GM23338 (cell line): ENCODE measurements at regions not wholly inside any gene's neighbourhood (a gene's known extent, or its start where the extent isn't known, plus 50 kb on each side); places are given as distances from the start of the nearest gene placed in this dataset.

Experiments
- ATAC-seq: fragments of 200-7000 bp; cut with Tn5 transposase; 3 replicates; pipeline ENCODE4 v1.9.1; 2020
- DNase-seq: peaks from one replicate; pipeline ENCODE4 v3.0.0-alpha.2; 2015; ENCODE audit warnings: low spot score
- H2AFZ ChIP-seq: fragments of 200-600 bp; sonication (generic); 2 replicates; pipeline ENCODE4 v1.8.0; 2016; ENCODE audit warnings: antibody characterized with exemption, mild to moderate bottlenecking, moderate library complexity
- H3F3A ChIP-seq: fragments of 200-600 bp; sonication (generic); replicated peaks from 2 replicates; pipeline ENCODE4 v1.8.0; 2017; ENCODE audit warnings: antibody characterized with exemption, mixed run types, low read depth
- H3K27ac ChIP-seq: fragments of 200-600 bp; sonication (generic); 2 replicates; pipeline ENCODE4 v1.6.1; 2016; ENCODE audit warnings: low read depth
- H3K27me3 ChIP-seq: fragments of 200-600 bp; sonication (generic); 2 replicates; pipeline ENCODE4 v1.8.0; 2016; ENCODE audit warnings: mild to moderate bottlenecking, mixed run types, moderate library complexity; ENCODE audit not compliant: insufficient read depth
- H3K36me3 ChIP-seq: fragments of 200-600 bp; sonication (generic); 2 replicates; pipeline ENCODE4 v1.8.0; 2016; ENCODE audit warnings: mild to moderate bottlenecking; ENCODE audit not compliant: insufficient read depth
- H3K4me1 ChIP-seq: fragments of 200-600 bp; sonication (generic); 2 replicates; pipeline ENCODE4 v1.8.0; 2016; ENCODE audit warnings: mild to moderate bottlenecking, moderate library complexity; ENCODE audit not compliant: insufficient read depth
- H3K4me2 ChIP-seq: fragments of 200-600 bp; sonication (generic); 2 replicates; pipeline ENCODE4 v1.7.1; 2017; ENCODE audit warnings: mixed run types
- H3K4me3 ChIP-seq: fragments of 200-600 bp; sonication (generic); 2 replicates; pipeline ENCODE4 v1.6.1; 2016; ENCODE audit warnings: mixed run types
- H3K79me2 ChIP-seq: fragments of 200-600 bp; sonication (generic); replicated peaks from 2 replicates; pipeline ENCODE4 v1.8.0; 2017; ENCODE audit warnings: mild to moderate bottlenecking; ENCODE audit not compliant: insufficient read depth
- H3K9me2 ChIP-seq: fragments of 200-600 bp; sonication (generic); 2 replicates; pipeline ENCODE4 v1.8.0; 2017; ENCODE audit not compliant: insufficient read depth
- H4K20me1 ChIP-seq: fragments of 200-600 bp; sonication (generic); replicated peaks from 2 replicates; pipeline ENCODE4 v1.8.0; 2017; ENCODE audit warnings: mild to moderate bottlenecking; ENCODE audit not compliant: insufficient read depth
- H3K27ac Mint-ChIP-seq: 2 replicates; pipeline ENCODE4 v1.8.0; 2020; ENCODE audit warnings: inconsistent platforms, mild to moderate bottlenecking, moderate library complexity, mixed read lengths
- H3K27me3 Mint-ChIP-seq: 3 replicates; pipeline ENCODE4 v1.8.0; 2022; ENCODE audit warnings: low read depth, mild to moderate bottlenecking, moderate library complexity, mixed read lengths, inconsistent platforms; ENCODE audit not compliant: insufficient read depth, poor library complexity
- H3K36me3 Mint-ChIP-seq: 3 replicates; pipeline ENCODE4 v1.8.0; 2021; ENCODE audit warnings: low read depth, mild to moderate bottlenecking, inconsistent platforms, moderate library complexity, mixed read lengths
- H3K4me1 Mint-ChIP-seq: 3 replicates; pipeline ENCODE4 v1.8.0; 2020; ENCODE audit warnings: mild to moderate bottlenecking, inconsistent platforms, mixed read lengths
- H3K4me3 Mint-ChIP-seq: 3 replicates; pipeline ENCODE4 v1.8.0; 2021; ENCODE audit warnings: moderate library complexity, mild to moderate bottlenecking, inconsistent platforms, mixed read lengths
- H3K9me3 Mint-ChIP-seq: 3 replicates; pipeline ENCODE4 v1.8.0; 2020; ENCODE audit warnings: moderate library complexity, mild to moderate bottlenecking, inconsistent platforms, mixed read lengths
- CREB1 ChIP-seq: fragments of 250-450 bp; sonication (Bioruptor Pico); IDR thresholded peaks from 2 replicates; pipeline ENCODE4 v1.5.0; 2020; ENCODE audit warnings: low read depth, mild to moderate bottlenecking, moderate library complexity
- EZH2 ChIP-seq: fragments of 200-600 bp; sonication (generic); IDR thresholded peaks from one replicate; pipeline ENCODE4 v1.8.0; 2017; ENCODE audit warnings: antibody characterized with exemption, mild to moderate bottlenecking, low read depth; ENCODE audit not compliant: unreplicated experiment
- EZH2phosphoT487 ChIP-seq: fragments of 200-600 bp; sonication (generic); IDR thresholded peaks from one replicate; pipeline ENCODE4 v1.8.1; 2018; ENCODE audit warnings: antibody characterized with exemption; ENCODE audit not compliant: unreplicated experiment
- JUNB ChIP-seq: IDR thresholded peaks from one replicate; pipeline ENCODE4 v1.6.1; 2016; ENCODE audit warnings: antibody characterized with exemption; ENCODE audit not compliant: unreplicated experiment
- NANOG ChIP-seq: IDR thresholded peaks from 2 replicates; pipeline ENCODE4 v1.6.1; 2016; ENCODE audit warnings: antibody characterized with exemption, borderline replicate concordance
- POLR2AphosphoS5 ChIP-seq: IDR thresholded peaks from 2 replicates; pipeline ENCODE4 v1.6.1; 2016; ENCODE audit warnings: antibody characterized with exemption, low read depth
- STAT1 ChIP-seq: IDR thresholded peaks from one replicate; pipeline ENCODE4 v1.6.1; 2016; ENCODE audit warnings: antibody characterized with exemption; ENCODE audit not compliant: unreplicated experiment
- ZNF114 ChIP-seq: fragments of 250-450 bp; sonication (Bioruptor Pico); IDR thresholded peaks from 2 replicates; pipeline ENCODE4 v1.5.0; 2020; ENCODE audit warnings: mild to moderate bottlenecking, moderate library complexity
- ZNF331 ChIP-seq: fragments of 250-450 bp; sonication (Bioruptor Pico); IDR thresholded peaks from 2 replicates; pipeline ENCODE4 v1.5.0; 2020; ENCODE audit warnings: low read depth, mild to moderate bottlenecking, moderate library complexity
- TF ChIP-seq, protein P1 (sequence below): fragments of 250-450 bp; sonication (Bioruptor Pico); IDR thresholded peaks from 2 replicates; pipeline ENCODE4 v1.5.0; 2020; ENCODE audit warnings: mild to moderate bottlenecking, moderate library complexity
- TF ChIP-seq, protein P2 (sequence below): IDR thresholded peaks from 2 replicates; pipeline ENCODE4 v1.6.1; 2016; ENCODE audit warnings: antibody characterized with exemption
- TF ChIP-seq, protein P3 (sequence below): IDR thresholded peaks from one replicate; pipeline ENCODE4 v1.6.1; 2018; ENCODE audit warnings: antibody characterized with exemption; ENCODE audit not compliant: unreplicated experiment
- TF ChIP-seq, protein P4 (sequence below), 2 experiments: fragments of 200-600 bp in 1 of 2; sonication (generic) in 1 of 2; conservative IDR thresholded peaks; 2 replicates each; pipeline versions ENCODE4 v1.5.1 to v1.6.1; 2016 to 2017; ENCODE audit warnings: antibody characterized with exemption in 2 of 2, low read depth in 2 of 2, mild to moderate bottlenecking in 2 of 2, moderate library complexity in 1 of 2

DNA sequence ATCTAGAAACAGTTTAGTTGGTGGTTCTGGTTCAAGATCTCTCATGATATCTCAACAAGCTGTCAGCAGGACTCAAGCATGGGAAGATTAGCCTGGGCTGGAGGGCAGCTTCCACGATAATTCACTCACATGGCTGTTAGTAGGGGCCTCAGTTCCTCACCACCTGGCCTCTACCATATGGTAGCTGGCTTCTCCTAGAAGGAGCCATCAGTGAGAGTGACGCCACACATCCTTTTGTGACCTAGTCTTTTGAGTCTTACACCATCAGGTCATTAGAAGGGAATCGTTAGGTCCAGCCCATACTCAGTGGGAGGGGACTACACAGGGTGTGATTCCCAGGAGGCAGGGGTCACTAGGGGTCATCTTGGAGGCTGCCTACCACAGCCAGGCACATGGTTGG, 239.3 kb upstream of the PLPP4 start:
- no peak overlapping the region for H3K4me3 Mint-ChIP-seq
- TF ChIP-seq ZNF114 (CRISPR knock-in tag) (no peak), POLR2AphosphoS5 (no peak), STAT1 (no peak), ZNF331 (CRISPR knock-in tag) (no peak), CREB1 (CRISPR knock-in tag) (no peak), EZH2phosphoT487 (no peak), JUNB (no peak), EZH2 (no peak), NANOG (no peak)
- TF ChIP-seq, protein P1, sequence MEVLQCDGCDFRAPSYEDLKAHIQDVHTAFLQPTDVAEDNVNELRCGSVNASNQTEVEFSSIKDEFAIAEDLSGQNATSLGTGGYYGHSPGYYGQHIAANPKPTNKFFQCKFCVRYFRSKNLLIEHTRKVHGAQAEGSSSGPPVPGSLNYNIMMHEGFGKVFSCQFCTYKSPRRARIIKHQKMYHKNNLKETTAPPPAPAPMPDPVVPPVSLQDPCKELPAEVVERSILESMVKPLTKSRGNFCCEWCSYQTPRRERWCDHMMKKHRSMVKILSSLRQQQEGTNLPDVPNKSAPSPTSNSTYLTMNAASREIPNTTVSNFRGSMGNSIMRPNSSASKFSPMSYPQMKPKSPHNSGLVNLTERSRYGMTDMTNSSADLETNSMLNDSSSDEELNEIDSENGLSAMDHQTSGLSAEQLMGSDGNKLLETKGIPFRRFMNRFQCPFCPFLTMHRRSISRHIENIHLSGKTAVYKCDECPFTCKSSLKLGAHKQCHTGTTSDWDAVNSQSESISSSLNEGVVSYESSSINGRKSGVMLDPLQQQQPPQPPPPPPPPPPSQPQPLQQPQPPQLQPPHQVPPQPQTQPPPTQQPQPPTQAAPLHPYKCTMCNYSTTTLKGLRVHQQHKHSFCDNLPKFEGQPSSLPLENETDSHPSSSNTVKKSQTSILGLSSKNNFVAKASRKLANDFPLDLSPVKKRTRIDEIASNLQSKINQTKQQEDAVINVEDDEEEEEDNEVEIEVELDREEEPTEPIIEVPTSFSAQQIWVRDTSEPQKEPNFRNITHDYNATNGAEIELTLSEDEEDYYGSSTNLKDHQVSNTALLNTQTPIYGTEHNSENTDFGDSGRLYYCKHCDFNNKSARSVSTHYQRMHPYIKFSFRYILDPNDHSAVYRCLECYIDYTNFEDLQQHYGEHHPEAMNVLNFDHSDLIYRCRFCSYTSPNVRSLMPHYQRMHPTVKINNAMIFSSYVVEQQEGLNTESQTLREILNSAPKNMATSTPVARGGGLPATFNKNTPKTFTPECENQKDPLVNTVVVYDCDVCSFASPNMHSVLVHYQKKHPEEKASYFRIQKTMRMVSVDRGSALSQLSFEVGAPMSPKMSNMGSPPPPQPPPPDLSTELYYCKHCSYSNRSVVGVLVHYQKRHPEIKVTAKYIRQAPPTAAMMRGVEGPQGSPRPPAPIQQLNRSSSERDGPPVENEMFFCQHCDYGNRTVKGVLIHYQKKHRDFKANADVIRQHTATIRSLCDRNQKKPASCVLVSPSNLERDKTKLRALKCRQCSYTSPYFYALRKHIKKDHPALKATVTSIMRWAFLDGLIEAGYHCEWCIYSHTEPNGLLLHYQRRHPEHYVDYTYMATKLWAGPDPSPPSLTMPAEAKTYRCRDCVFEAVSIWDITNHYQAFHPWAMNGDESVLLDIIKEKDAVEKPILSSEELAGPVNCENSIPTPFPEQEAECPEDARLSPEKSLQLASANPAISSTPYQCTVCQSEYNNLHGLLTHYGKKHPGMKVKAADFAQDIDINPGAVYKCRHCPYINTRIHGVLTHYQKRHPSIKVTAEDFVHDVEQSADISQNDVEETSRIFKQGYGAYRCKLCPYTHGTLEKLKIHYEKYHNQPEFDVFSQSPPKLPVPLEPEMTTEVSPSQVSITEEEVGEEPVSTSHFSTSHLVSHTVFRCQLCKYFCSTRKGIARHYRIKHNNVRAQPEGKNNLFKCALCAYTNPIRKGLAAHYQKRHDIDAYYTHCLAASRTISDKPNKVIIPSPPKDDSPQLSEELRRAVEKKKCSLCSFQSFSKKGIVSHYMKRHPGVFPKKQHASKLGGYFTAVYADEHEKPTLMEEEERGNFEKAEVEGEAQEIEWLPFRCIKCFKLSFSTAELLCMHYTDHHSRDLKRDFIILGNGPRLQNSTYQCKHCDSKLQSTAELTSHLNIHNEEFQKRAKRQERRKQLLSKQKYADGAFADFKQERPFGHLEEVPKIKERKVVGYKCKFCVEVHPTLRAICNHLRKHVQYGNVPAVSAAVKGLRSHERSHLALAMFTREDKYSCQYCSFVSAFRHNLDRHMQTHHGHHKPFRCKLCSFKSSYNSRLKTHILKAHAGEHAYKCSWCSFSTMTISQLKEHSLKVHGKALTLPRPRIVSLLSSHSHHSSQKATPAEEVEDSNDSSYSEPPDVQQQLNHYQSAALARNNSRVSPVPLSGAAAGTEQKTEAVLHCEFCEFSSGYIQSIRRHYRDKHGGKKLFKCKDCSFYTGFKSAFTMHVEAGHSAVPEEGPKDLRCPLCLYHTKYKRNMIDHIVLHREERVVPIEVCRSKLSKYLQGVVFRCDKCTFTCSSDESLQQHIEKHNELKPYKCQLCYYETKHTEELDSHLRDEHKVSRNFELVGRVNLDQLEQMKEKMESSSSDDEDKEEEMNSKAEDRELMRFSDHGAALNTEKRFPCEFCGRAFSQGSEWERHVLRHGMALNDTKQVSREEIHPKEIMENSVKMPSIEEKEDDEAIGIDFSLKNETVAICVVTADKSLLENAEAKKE (CRISPR knock-in tag): no peak
- TF ChIP-seq, protein P2, sequence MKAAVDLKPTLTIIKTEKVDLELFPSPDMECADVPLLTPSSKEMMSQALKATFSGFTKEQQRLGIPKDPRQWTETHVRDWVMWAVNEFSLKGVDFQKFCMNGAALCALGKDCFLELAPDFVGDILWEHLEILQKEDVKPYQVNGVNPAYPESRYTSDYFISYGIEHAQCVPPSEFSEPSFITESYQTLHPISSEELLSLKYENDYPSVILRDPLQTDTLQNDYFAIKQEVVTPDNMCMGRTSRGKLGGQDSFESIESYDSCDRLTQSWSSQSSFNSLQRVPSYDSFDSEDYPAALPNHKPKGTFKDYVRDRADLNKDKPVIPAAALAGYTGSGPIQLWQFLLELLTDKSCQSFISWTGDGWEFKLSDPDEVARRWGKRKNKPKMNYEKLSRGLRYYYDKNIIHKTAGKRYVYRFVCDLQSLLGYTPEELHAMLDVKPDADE: no peak
- TF ChIP-seq, protein P3, sequence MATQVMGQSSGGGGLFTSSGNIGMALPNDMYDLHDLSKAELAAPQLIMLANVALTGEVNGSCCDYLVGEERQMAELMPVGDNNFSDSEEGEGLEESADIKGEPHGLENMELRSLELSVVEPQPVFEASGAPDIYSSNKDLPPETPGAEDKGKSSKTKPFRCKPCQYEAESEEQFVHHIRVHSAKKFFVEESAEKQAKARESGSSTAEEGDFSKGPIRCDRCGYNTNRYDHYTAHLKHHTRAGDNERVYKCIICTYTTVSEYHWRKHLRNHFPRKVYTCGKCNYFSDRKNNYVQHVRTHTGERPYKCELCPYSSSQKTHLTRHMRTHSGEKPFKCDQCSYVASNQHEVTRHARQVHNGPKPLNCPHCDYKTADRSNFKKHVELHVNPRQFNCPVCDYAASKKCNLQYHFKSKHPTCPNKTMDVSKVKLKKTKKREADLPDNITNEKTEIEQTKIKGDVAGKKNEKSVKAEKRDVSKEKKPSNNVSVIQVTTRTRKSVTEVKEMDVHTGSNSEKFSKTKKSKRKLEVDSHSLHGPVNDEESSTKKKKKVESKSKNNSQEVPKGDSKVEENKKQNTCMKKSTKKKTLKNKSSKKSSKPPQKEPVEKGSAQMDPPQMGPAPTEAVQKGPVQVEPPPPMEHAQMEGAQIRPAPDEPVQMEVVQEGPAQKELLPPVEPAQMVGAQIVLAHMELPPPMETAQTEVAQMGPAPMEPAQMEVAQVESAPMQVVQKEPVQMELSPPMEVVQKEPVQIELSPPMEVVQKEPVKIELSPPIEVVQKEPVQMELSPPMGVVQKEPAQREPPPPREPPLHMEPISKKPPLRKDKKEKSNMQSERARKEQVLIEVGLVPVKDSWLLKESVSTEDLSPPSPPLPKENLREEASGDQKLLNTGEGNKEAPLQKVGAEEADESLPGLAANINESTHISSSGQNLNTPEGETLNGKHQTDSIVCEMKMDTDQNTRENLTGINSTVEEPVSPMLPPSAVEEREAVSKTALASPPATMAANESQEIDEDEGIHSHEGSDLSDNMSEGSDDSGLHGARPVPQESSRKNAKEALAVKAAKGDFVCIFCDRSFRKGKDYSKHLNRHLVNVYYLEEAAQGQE: no peak
- TF ChIP-seq, protein P4, sequence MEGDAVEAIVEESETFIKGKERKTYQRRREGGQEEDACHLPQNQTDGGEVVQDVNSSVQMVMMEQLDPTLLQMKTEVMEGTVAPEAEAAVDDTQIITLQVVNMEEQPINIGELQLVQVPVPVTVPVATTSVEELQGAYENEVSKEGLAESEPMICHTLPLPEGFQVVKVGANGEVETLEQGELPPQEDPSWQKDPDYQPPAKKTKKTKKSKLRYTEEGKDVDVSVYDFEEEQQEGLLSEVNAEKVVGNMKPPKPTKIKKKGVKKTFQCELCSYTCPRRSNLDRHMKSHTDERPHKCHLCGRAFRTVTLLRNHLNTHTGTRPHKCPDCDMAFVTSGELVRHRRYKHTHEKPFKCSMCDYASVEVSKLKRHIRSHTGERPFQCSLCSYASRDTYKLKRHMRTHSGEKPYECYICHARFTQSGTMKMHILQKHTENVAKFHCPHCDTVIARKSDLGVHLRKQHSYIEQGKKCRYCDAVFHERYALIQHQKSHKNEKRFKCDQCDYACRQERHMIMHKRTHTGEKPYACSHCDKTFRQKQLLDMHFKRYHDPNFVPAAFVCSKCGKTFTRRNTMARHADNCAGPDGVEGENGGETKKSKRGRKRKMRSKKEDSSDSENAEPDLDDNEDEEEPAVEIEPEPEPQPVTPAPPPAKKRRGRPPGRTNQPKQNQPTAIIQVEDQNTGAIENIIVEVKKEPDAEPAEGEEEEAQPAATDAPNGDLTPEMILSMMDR (conservative IDR thresholded peaks at IDR 0.05; ENCODE audit: low read depth in 2 of 2): no peak
- H2AFZ ChIP-seq: no peak overlapping the region

More for the DNA sequence above, 239.3 kb upstream of the PLPP4 start:
- no peak overlapping the region for H3K4me2 ChIP-seq
- H3K36me3 ChIP-seq: no peaks in the 10 kb centered on the region
- no peaks in the 10 kb centered on the region for H3K79me2 ChIP-seq
- H3K27ac ChIP-seq: no peak overlapping the region
- no peak for ATAC-seq
- H3K9me2 ChIP-seq: 0 out of 2 replicates have a peak, but pooled peaks cover 3% of the 10 kb centered on the region
- no peak overlapping the region for H3K27ac Mint-ChIP-seq
- peaks cover 2% of the 10 kb centered on the region; the same call in 1 of the 3 replicates for H3K4me1 Mint-ChIP-seq
- peak; percentile 7 for DNase-seq
- H3F3A ChIP-seq: no peaks in the 10 kb centered on the region
- H3K4me3 ChIP-seq: no peak overlapping the region
- H4K20me1 ChIP-seq: no peaks in the 10 kb centered on the region
- no peaks in the 10 kb centered on the region for H3K27me3 ChIP-seq
- H3K9me3 Mint-ChIP-seq: peaks cover 26% of the 10 kb centered on the region
- H3K27me3 Mint-ChIP-seq: no peaks in the 10 kb centered on the region
- H3K4me1 ChIP-seq: no peaks in the 10 kb centered on the region
- H3K36me3 Mint-ChIP-seq: peaks cover 9% of the 10 kb centered on the region
